GM12874 (cell line): ENCODE measurements at regions not wholly inside any gene's neighbourhood (a gene's known extent, or its start where the extent isn't known, plus 50 kb on each side); places are given as distances from the start of the nearest gene placed in this dataset.

Experiments
- CTCF ChIP-seq: IDR thresholded peaks from 2 replicates; pipeline ENCODE4 v1.5.1; 2011; ENCODE audit warnings: low read depth, mild to moderate bottlenecking, control low read depth, low read length, moderate library complexity; ENCODE audit not compliant: insufficient read depth

- TF ChIP-seq CTCF, result no peak
These were observed 195.7 kb upstream of the PTBP2 start for GRCh38 chr1:96525657-96526557.

- no peak for TF ChIP-seq CTCF
These were observed 187.8 kb upstream of the PTBP2 start for GRCh38 chr1:96533820-96534219.

- TF ChIP-seq CTCF, result no peak
These were observed 185.0 kb upstream of the PTBP2 start for GRCh38 chr1:96536581-96536980.

GRCh38 chr1:96538111-96538641 lies 183.4 kb upstream of the PTBP2 start:
- no peak for TF ChIP-seq CTCF

- TF ChIP-seq CTCF, result no peak
These were observed 182.7 kb upstream of the PTBP2 start for GRCh38 chr1:96538883-96539282.

- no peak for TF ChIP-seq CTCF
These were observed 180.1 kb upstream of the PTBP2 start for GRCh38 chr1:96541491-96541890.

- no peak for TF ChIP-seq CTCF
These were observed 177.3 kb upstream of the PTBP2 start for GRCh38 chr1:96544051-96544830.
